ENCODE measurements at regions not wholly inside any gene's neighbourhood (a gene's known extent, or its start where the extent isn't known, plus 50 kb on each side); places are given as distances from the start of the nearest gene placed in this dataset.

GRCh38 chrX:131830400-131831184, 192.5 kb upstream of the STK26 start:
- DNase-seq (ENCODE audit: low spot score) (no peak), ATAC-seq (ENCODE audit: insufficient number of reproducible peaks, low FRiP score, low read depth) (no peak)
- no peaks in the 10 kb centered on the region for H3K27me3 ChIP-seq (replicated peaks; ENCODE audit: insufficient read depth)

DNA sequence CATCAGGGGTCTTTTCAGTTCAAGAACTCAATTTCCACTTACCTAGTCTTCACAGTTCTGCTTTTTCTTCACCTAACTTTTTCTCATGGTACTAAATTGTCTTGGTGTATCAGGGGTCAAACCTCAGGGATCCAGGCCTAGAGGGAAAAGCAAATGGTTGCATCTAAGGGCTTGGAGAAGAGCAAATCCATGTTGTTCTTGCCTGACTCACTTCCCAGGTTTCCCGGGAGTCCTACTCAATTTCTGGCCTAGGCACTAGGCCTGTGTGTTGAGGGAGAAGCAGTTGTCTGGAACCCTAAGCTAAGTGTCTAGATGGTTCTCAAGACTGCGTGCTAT, 191.9 kb upstream of the STK26 start:
- Histone ChIP-seq H3K4me1 (ENCODE audit: control insufficient read depth in 1 of 2, low read depth in 2 of 2) (no peaks in the 10 kb centered on the region), H3K9me3 (no peaks in the 10 kb centered on the region), H3K27me3 (replicated peaks; ENCODE audit: insufficient read depth) (no peaks in the 10 kb centered on the region), H3K27ac (no peak overlapping the region), H3K36me3 (no peaks in the 10 kb centered on the region), H3K4me3 (peak overlapping the region; percentile 42)
- DNase-seq (ENCODE audit: low spot score) (no peak), ATAC-seq (ENCODE audit: insufficient number of reproducible peaks, low FRiP score, low read depth) (no peak)
- no peak for TF ChIP-seq CTCF (IDR thresholded peaks at IDR 0.05)

More at GRCh38 chrX:131830400-131831184, 192.5 kb upstream of the STK26 start:
- no peak for TF ChIP-seq CTCF (IDR thresholded peaks at IDR 0.05)
- H3K4me3 ChIP-seq, result peak overlapping the region; percentile 42
- H3K4me1 ChIP-seq (ENCODE audit: control insufficient read depth in 1 of 2, low read depth in 2 of 2), result no peaks in the 10 kb centered on the region
- H3K27ac ChIP-seq, result no peak overlapping the region
- no peaks in the 10 kb centered on the region for H3K36me3 ChIP-seq
- H3K9me3 ChIP-seq, result no peaks in the 10 kb centered on the region

DNA sequence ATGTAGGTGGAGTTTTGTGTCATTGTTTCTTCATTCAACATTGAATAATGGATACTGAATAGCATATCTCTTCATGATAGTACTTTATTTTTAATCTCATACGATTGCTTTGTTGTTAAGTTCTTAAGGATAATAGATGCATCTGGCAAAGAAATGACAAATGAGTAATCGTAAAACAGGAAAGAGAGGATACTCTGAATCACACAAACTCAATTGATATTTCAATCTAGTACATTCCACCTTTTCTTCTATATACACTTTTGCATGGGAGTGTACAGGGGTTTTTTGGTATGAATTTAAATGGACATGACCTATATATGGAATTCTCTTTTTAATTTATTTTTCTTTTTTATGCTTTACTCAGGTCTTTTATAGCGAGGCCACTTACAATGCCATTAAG, 186.9 kb upstream of the STK26 start:
- Histone ChIP-seq H3K9me3 (no peaks in the 10 kb centered on the region), H3K27me3 (replicated peaks; ENCODE audit: insufficient read depth) (no peaks in the 10 kb centered on the region), H3K36me3 (no peaks in the 10 kb centered on the region), H3K27ac (no peak overlapping the region), H3K4me3 (no peak overlapping the region), H3K4me1 (ENCODE audit: control insufficient read depth in 1 of 2, low read depth in 2 of 2) (no peaks in the 10 kb centered on the region)
- DNase-seq (ENCODE audit: low spot score) (no peak), ATAC-seq (ENCODE audit: insufficient number of reproducible peaks, low FRiP score, low read depth) (no peak)
- TF ChIP-seq CTCF (IDR thresholded peaks at IDR 0.05), result no peak

GRCh38 chrX:131837325-131837724, 185.8 kb upstream of the STK26 start:
- H3K9me3 ChIP-seq, result no peaks in the 10 kb centered on the region
- H3K36me3 ChIP-seq, result no peaks in the 10 kb centered on the region
- no peak overlapping the region for H3K4me3 ChIP-seq
- no peaks in the 10 kb centered on the region for H3K4me1 ChIP-seq (ENCODE audit: control insufficient read depth in 1 of 2, low read depth in 2 of 2)
- no peak for ATAC-seq (ENCODE audit: insufficient number of reproducible peaks, low FRiP score, low read depth)
- no peak for TF ChIP-seq CTCF (IDR thresholded peaks at IDR 0.05)
- no peak for DNase-seq (ENCODE audit: low spot score)
- H3K27me3 ChIP-seq (replicated peaks; ENCODE audit: insufficient read depth), result no peaks in the 10 kb centered on the region
- no peak overlapping the region for H3K27ac ChIP-seq

DNA sequence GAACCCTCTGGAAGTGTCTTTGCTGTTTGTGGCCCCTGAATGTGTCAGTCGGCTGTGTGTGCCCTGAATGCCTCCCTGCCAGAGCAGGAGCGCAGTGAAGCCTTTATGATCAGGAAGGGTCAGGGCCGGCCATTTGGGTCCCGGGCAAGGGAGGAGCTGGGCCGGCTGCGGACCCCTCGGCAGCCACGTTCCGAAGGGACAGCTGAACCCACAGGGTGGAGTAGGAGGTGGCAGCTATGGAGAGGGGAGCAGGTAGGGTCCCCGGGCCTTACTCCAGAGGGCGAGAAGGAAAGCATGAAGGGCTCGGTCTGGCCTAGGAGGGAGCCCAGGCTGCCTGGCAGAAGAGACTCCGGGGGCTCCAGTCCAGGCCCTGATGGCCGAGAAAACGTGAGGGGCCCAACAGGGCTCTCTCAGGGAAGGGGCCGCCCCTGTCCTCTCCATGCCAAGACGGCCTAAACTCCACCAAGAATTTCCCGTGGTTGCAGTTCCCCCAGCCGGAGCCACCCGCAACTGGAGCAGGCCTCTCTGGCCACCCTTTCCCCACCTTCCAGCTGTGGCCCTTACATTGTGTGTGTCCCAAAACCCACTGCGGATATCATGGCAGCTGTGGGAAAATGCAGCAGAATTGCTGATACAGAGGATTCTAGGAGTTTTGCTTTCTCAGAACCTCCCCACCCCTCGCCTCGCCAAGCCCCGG, 182.2 kb upstream of the STK26 start:
- no peaks in the 10 kb centered on the region for H3K27me3 ChIP-seq (replicated peaks; ENCODE audit: insufficient read depth)
- no peaks in the 10 kb centered on the region for H3K9me3 ChIP-seq
- ATAC-seq (ENCODE audit: insufficient number of reproducible peaks, low FRiP score, low read depth), result no peak

More for the DNA sequence above, 182.2 kb upstream of the STK26 start:
- no peak overlapping the region for H3K4me3 ChIP-seq
- no peaks in the 10 kb centered on the region for H3K4me1 ChIP-seq (ENCODE audit: control insufficient read depth in 1 of 2, low read depth in 2 of 2)
- no peaks in the 10 kb centered on the region for H3K36me3 ChIP-seq
- DNase-seq (ENCODE audit: low spot score), result no peak
- no peak overlapping the region for H3K27ac ChIP-seq
- TF ChIP-seq CTCF (IDR thresholded peaks at IDR 0.05), result no peak
